Calu3 (cell line): ENCODE measurements at regions not wholly inside any gene's neighbourhood (a gene's known extent, or its start where the extent isn't known, plus 50 kb on each side); places are given as distances from the start of the nearest gene placed in this dataset.

ENCODE experiments used
- BruUV-seq: library from RNA; stranded (reverse); fragments of 400-500 nt; replicated peaks from 2 replicates; lab custom pipeline; 2021; lab: Mats Ljungman, UMichigan
- CTCF ChIA-PET: fragments of 300-600 bp; sonication (Branson Sonifier 250); formaldehyde crosslinking; loops from one replicate; lab custom pipeline; 2022; ENCODE audit warnings: antibody characterized with exemption; lab: Charles Lee
- DNase-seq: peaks from one replicate; pipeline ENCODE4 v3.0.0; 2022
- H3K27ac Mint-ChIP-seq: one replicate; pipeline ENCODE4 v1.8.0; 2022; ENCODE audit warnings: mixed read lengths; ENCODE audit not compliant: unreplicated experiment
- H3K27me3 Mint-ChIP-seq: one replicate; pipeline ENCODE4 v1.8.0; 2022; ENCODE audit warnings: mixed read lengths; ENCODE audit not compliant: unreplicated experiment
- H3K36me3 Mint-ChIP-seq: one replicate; pipeline ENCODE4 v1.8.0; 2022; ENCODE audit warnings: mild to moderate bottlenecking, moderate library complexity, mixed read lengths; ENCODE audit not compliant: insufficient read depth, unreplicated experiment
- H3K4me1 Mint-ChIP-seq: one replicate; pipeline ENCODE4 v1.8.0; 2022; ENCODE audit warnings: mild to moderate bottlenecking, low read depth, mixed read lengths; ENCODE audit not compliant: unreplicated experiment
- H3K4me3 Mint-ChIP-seq: one replicate; pipeline ENCODE4 v1.8.0; 2022; ENCODE audit warnings: mild to moderate bottlenecking, low read depth, moderate library complexity, mixed read lengths; ENCODE audit not compliant: unreplicated experiment
- H3K9me3 Mint-ChIP-seq: one replicate; pipeline ENCODE4 v1.8.0; 2022; ENCODE audit warnings: low read depth, mixed read lengths; ENCODE audit not compliant: unreplicated experiment
- CTCF ChIP-seq: fragments of 200-600 bp; IDR thresholded peaks from one replicate; pipeline ENCODE4 v1.8.0; 2022; ENCODE audit warnings: antibody characterized with exemption; ENCODE audit not compliant: unreplicated experiment
- intact Hi-C: fragments of 100-400 bp; cut with micrococcal nuclease; formaldehyde crosslinking; loops from one replicate; pipeline ENCODE4 v1.10.0; 2022; ENCODE audit not compliant: unreplicated experiment

GRCh38 chr9:18421391-18421790, 52.6 kb upstream of the ADAMTSL1 start:
- no peak for DNase-seq
- no peaks in the 10 kb centered on the region for H3K27me3 Mint-ChIP-seq
- CTCF ChIA-PET = no interaction called here
- H3K36me3 Mint-ChIP-seq = no peaks in the 10 kb centered on the region
- no TSS peak for BruUV-seq
- H3K4me3 Mint-ChIP-seq = no peak overlapping the region
- intact Hi-C loops = no loop called here
- no peak for TF ChIP-seq CTCF
- no peaks in the 10 kb centered on the region for H3K9me3 Mint-ChIP-seq
- H3K4me1 Mint-ChIP-seq = peaks cover 11% of the 10 kb centered on the region
- H3K27ac Mint-ChIP-seq = no peak overlapping the region

GRCh38 chr9:18422296-18423036, 51.5 kb upstream of the ADAMTSL1 start:
- CTCF ChIA-PET = interaction anchor here (0.6 kb wide), 1 partner anchor 98 kb away, joined by 3 read pairs; no protein-coding TSS in a partner anchor
- no peak overlapping the region for H3K4me3 Mint-ChIP-seq
- no peaks in the 10 kb centered on the region for H3K36me3 Mint-ChIP-seq
- BruUV-seq = no TSS peak
- peaks cover 11% of the 10 kb centered on the region for H3K4me1 Mint-ChIP-seq
- no peaks in the 10 kb centered on the region for H3K9me3 Mint-ChIP-seq
- H3K27me3 Mint-ChIP-seq = no peaks in the 10 kb centered on the region
- no peak for DNase-seq
- no peak overlapping the region for H3K27ac Mint-ChIP-seq
- intact Hi-C loops = no loop called here
- TF ChIP-seq CTCF = no peak

- TF ChIP-seq CTCF = no peak
- Mint-ChIP-seq H3K4me3 (no peak overlapping the region), H3K9me3 (no peaks in the 10 kb centered on the region), H3K27me3 (no peaks in the 10 kb centered on the region), H3K4me1 (peaks cover 11% of the 10 kb centered on the region), H3K27ac (no peak overlapping the region), H3K36me3 (no peaks in the 10 kb centered on the region)
- intact Hi-C loops = no loop called here
- no peak for DNase-seq
- no TSS peak for BruUV-seq
- CTCF ChIA-PET = no interaction called here
Observed at GRCh38 chr9:18423791-18424531, 50.0 kb upstream of the ADAMTSL1 start.
